Activated T-helper 1 cell treated with Interleukin-2 at 50 U/mL for 16 hours (primary cell): ENCODE measurements at regions not wholly inside any gene's neighbourhood (a gene's known extent, or its start where the extent isn't known, plus 50 kb on each side); places are given as distances from the start of the nearest gene placed in this dataset.
"Not testable (repeated sequence)": the region's sequence is repeated elsewhere in the genome, so short reads cannot be mapped to it uniquely, and the experiment has no call there.

Source experiments
- DNase-seq: peaks from one replicate; pipeline ENCODE4 v3.0.0-alpha.2; 2020; ENCODE audit warnings: low read depth

DNA sequence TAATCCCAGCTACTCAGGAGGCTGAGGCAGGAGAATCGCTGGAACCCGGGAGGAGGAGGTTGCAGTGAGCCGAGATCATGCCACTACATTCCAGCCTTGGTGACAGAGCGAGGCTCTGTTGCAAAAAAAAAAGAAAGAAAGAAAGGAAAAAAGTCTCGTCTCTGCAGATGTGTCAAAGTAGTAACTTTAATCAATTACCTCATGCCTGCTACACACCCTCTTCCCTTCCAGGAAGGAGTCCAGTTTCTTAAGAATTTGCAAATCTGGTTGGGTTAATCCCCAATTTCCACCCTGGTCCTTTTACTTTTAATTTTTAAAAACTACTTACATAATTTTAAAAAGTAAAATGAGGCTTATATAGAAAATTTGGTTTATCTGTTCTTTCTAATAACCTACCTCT is 234.5 kb upstream of the KITLG start:
- DNase-seq: no peak

DNA sequence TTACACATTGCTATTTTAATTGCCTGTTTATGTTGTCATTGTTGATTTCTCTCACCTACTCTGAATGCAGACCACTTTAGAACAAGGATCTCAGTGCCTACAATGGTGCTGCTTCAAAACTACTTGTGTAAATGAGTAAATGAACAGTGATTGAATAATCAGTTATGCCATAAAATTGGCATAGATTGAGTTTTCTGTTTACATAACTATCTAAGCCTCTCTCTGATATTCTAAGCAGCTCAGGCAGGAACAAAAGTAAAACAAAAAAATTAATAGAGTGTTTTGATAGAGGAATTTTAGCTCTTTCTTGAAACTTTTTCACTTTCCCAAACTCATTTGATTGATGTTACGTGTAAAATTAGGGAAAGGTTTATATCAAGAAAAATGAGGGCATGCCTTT is 232.3 kb upstream of the KITLG start:
- no peak for DNase-seq

DNA sequence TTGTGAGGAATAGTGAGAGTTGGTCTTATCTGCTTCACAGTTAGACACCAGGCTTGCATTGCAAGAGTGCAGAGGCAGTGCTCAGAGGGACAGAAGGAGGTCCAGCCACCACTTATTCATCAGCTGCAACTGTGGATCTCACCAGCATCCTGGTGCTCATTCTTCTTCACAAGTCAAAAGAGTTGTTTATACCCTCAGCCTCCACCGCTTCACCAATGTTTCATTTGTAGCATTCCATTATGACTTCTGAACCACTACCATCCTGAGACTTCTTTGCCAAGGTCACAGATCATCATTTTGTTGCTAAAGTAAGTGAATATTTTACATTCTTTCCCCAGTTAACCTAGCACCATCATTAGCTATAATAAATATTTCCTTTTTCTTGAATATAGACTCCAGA is 230.5 kb upstream of the KITLG start:
- DNase-seq: no peak

DNA sequence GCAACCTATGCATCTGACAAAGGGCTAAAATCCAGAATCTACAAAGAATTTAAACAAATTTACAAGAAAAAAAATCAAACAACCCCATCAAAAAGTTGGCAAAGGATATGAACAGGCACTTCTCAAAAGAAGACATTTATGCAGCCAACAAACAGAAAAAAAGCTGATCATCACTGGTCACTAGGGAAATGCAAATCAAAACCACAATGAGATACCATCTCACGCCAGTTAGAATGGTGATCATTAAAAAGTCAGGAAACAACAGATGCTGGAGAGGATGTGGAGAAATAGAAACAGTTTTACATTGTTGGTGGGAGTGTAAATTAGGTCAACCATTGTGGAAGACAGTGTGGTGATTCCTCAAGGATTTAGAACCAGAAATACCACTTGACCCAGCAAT is 229.6 kb upstream of the KITLG start:
- DNase-seq: not testable (repeated sequence)

GRCh38 chr12:88805692-88806091 is 225.4 kb upstream of the KITLG start:
- DNase-seq: no peak

GRCh38 chr12:88805286-88805685 is 225.0 kb upstream of the KITLG start:
- no peak for DNase-seq

GRCh38 chr12:88802096-88802706 is 221.9 kb upstream of the KITLG start:
- DNase-seq: no peak

GRCh38 chr12:88801227-88802095 is 221.2 kb upstream of the KITLG start:
- no peak for DNase-seq

DNA sequence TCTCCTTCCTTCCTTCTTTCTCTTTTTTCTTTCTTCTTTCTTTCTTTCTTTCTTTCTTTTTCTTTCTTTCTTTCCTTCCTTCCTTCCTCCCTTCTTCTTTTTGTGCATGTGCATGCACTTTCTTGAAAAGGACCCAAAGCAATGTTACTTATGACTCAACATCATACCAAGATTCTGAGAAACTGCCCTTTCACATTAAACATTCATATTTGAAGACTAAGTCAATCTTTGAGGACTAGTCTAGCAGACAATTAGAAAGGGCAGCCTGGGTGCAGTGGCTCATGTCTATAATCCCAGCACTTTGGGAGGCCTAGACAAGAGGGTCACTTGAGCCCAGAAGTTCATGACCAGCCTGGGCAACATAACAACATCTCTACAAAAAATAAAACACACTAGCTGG is 212.8 kb upstream of the KITLG start:
- no peak for DNase-seq

GRCh38 chr12:88790231-88790630 is 210.0 kb upstream of the KITLG start:
- DNase-seq: no peak

- DNase-seq: no peak
Observed at GRCh38 chr12:88784166-88784565, 203.9 kb upstream of the KITLG start.

GRCh38 chr12:88782351-88782750 is 202.1 kb upstream of the KITLG start:
- no peak for DNase-seq

DNA sequence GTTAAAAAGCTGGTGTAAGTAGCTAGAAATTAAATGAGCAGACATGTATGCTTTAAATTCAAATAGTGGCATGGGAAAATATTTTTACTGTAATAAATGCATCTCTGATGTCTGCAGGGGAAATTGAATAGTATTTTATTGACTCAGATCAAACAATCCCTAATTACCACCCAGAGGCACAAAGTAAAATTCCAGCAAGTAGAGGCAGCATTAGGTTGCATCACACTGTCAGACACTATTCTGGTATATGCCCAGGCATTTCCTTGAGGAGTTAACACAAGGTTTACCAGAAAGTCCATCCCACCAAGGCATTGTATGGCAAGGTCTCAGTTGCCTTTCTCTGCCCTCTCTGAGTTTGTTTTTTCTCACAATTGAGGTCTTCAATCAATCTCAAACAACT is 201.6 kb upstream of the KITLG start:
- no peak for DNase-seq

DNA sequence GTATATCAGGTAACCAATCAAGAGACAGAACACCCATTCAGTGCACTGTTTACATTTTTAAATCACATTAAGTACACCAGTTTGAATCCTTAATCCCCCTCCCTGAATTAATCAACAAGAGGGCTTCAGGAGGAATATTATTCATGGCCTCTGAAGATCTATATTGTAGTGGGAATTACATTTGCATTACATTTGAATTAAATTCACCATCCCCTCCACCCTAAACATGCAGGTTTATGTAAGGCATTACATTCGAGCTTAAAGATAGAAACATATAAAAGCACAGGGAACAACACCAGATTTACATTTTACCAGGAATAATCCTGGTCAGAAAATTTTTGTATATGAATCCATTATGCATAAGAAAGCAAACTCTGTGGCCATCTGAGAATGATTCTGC is 197.8 kb upstream of the KITLG start:
- no peak for DNase-seq

- DNase-seq: no peak
Observed at GRCh38 chr12:88775742-88776151, 195.5 kb upstream of the KITLG start.

- DNase-seq: no peak
Observed at GRCh38 chr12:88767699-88768098, 187.4 kb upstream of the KITLG start.

GRCh38 chr12:88764781-88765480 is 184.7 kb upstream of the KITLG start:
- no peak for DNase-seq

DNA sequence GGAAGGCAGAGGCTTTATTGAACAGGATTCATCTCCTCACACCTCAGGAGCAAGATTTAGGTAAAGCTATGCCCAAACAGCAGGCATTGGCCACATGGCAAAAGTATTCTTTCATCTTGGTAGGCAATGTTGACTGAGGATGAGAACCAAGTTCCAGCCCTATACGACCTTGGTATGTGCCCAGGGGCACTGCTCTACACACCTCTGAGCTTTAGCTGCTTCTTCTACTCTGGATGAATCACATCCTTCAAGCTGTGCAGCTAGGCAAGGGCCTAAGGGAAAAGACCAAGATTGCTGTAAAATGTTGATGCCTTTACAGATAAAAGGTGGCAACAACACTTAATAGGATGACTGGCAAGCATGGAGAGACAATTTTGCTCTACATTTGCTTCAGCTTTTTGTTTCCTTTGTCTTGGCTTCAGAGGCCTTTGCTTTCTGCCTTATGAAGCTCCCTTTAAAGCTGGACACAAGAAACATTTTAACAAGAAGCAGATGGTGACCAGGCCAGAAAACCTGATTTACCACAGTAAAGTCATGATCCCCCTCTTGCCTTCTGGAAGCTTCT is 183.3 kb upstream of the KITLG start:
- DNase-seq: no peak

DNA sequence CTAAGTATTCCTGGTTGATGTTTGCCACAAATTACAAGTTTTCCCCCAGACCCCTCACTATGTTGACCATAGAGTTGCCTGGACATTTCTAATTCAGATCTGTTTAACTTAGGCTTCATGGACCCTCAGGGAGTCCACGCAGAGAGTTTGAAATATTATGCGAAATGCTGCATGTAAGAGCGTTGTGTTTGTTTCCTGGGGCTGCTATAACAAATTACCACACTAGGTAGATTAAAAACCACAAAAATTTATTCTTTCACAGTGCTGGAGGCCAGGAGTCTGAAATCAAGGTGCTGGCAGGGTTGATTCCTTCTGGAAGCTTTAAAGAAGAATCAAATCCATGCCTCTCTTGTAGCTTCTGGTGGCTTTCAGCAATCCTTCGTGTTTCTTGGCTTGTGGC is 177.9 kb upstream of the KITLG start:
- no peak for DNase-seq

GRCh38 chr12:88756917-88757316 is 176.6 kb upstream of the KITLG start:
- DNase-seq: no peak

- no peak for DNase-seq
Observed at GRCh38 chr12:88756153-88756552, 175.9 kb upstream of the KITLG start.

- no peak for DNase-seq
Observed at GRCh38 chr12:88753707-88754106, 173.4 kb upstream of the KITLG start.

GRCh38 chr12:88753066-88753465 is 172.8 kb upstream of the KITLG start:
- no peak for DNase-seq
